Hepatocyte (in vitro differentiated cells): ENCODE measurements at regions not wholly inside any gene's neighbourhood (a gene's known extent, or its start where the extent isn't known, plus 50 kb on each side); places are given as distances from the start of the nearest gene placed in this dataset.

Source experiments
- DNase-seq: peaks from one replicate; pipeline ENCODE4 v3.0.0-alpha.2; 2016; ENCODE audit warnings: low spot score
- H2AFZ ChIP-seq: fragments of 200-600 bp; sonication (generic); 2 replicates; pipeline ENCODE4 v1.6.0; 2016; ENCODE audit warnings: antibody characterized with exemption, mild to moderate bottlenecking
- H3K27ac ChIP-seq: fragments of 200-600 bp; sonication (generic); 2 replicates; pipeline ENCODE4 v1.5.1; 2016; ENCODE audit warnings: mild to moderate bottlenecking
- H3K27me3 ChIP-seq: fragments of 200-600 bp; sonication (generic); 2 replicates; pipeline ENCODE4 v1.6.1; 2016
- H3K36me3 ChIP-seq: fragments of 200-600 bp; sonication (generic); replicated peaks from 2 replicates; pipeline ENCODE4 v1.5.1; 2016; ENCODE audit warnings: low read depth; ENCODE audit not compliant: insufficient read depth
- H3K4me1 ChIP-seq: fragments of 200-600 bp; sonication (generic); 2 replicates; pipeline ENCODE4 v1.5.1; 2016; ENCODE audit warnings: mild to moderate bottlenecking, moderate library complexity; ENCODE audit not compliant: insufficient read depth
- H3K4me2 ChIP-seq: fragments of 200-600 bp; sonication (generic); 2 replicates; pipeline ENCODE4 v1.6.0; 2016
- H3K4me3 ChIP-seq: fragments of 200-600 bp; sonication (generic); 2 replicates; pipeline ENCODE4 v1.5.1; 2016; ENCODE audit warnings: mild to moderate bottlenecking
- H3K79me2 ChIP-seq: fragments of 200-600 bp; sonication (generic); 2 replicates; pipeline ENCODE4 v1.6.0; 2017; ENCODE audit warnings: mild to moderate bottlenecking
- H3K9me2 ChIP-seq: fragments of 200-600 bp; sonication (generic); replicated peaks from 2 replicates; pipeline ENCODE4 v1.6.0; 2017; ENCODE audit warnings: mild to moderate bottlenecking; ENCODE audit not compliant: insufficient read depth
- H3K9me3 ChIP-seq: fragments of 200-600 bp; sonication (generic); 2 replicates; pipeline ENCODE4 v1.5.1; 2016; ENCODE audit warnings: low read depth, mild to moderate bottlenecking
- H4K20me1 ChIP-seq: fragments of 200-600 bp; sonication (generic); 2 replicates; pipeline ENCODE4 v1.6.0; 2016; ENCODE audit warnings: mild to moderate bottlenecking; ENCODE audit not compliant: insufficient read depth, poor library complexity, severe bottlenecking
- EZH2 ChIP-seq: fragments of 200-600 bp; sonication (generic); IDR thresholded peaks from 2 replicates; pipeline ENCODE4 v1.6.1; 2016; ENCODE audit warnings: antibody characterized with exemption, mild to moderate bottlenecking, borderline replicate concordance
- EZH2phosphoT487 ChIP-seq: fragments of 200-600 bp; sonication (generic); IDR thresholded peaks from one replicate; pipeline ENCODE4 v1.6.1; 2018; ENCODE audit warnings: antibody characterized with exemption, mild to moderate bottlenecking, low read depth, moderate library complexity; ENCODE audit not compliant: unreplicated experiment, severe bottlenecking
- WGBS: methylation state at CpG from one replicate; pipeline ENCODE4 v1.1.6; 2016; ENCODE audit warnings: low lambda C conversion rate; ENCODE audit errors: missing lambda C conversion rate; 5-methylcytosine and 5-hydroxymethylcytosine counted together
- TF ChIP-seq, protein P1 (sequence below): fragments of 200-600 bp; sonication (generic); IDR thresholded peaks from 2 replicates; pipeline ENCODE4 v1.5.1; 2016; ENCODE audit warnings: antibody characterized with exemption, mild to moderate bottlenecking; ENCODE audit not compliant: poor library complexity

DNA sequence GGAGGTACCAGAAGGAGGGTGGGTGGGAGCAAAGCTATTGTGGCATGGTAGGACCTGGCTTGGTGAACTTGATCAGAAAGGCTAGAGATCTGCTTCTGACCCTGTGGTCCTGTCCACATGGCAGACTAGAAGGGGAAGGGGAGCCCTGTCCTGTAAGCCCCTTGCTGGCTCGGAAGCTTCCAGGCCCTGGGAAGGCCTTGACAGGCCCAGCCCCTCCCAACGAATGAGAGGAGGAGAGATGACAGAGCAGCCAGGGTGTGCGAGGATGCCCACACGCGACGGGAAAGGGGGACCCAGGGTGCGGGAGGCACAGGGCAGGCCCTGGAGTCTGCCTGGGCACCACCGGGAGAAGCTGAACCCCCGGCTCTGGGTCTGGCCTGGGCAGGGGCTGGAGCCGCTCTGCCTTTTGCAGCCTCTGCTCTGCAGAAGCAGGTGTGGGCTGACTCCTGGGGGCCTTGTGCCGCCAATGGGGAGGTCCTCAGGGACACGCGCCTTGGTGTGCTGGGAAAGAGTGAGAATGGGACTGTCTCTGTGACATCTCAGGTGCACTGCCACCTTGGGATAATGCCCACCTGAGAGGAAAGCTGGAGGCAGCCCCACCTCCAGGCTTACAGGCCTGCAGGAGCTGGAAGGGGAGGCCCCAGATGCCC is 1447.5 kb downstream of the BRD1 start:
- Histone ChIP-seq H4K20me1 (no peaks in the 10 kb centered on the region), H3K27me3 (peaks cover 12% of the 10 kb centered on the region), H3K9me2 (no peaks in the 10 kb centered on the region), H3K4me1 (no peaks in the 10 kb centered on the region), H2AFZ (no peak overlapping the region), H3K36me3 (no peaks in the 10 kb centered on the region), H3K4me2 (no peak overlapping the region), H3K4me3 (no peak overlapping the region), H3K27ac (no peak overlapping the region), H3K79me2 (no peaks in the 10 kb centered on the region), H3K9me3 (no peaks in the 10 kb centered on the region)
- 94% methylated on average over 13 of the region's 13 CpGs for WGBS
- TF ChIP-seq EZH2 (no peak), EZH2phosphoT487 (no peak)
- TF ChIP-seq, protein P1, sequence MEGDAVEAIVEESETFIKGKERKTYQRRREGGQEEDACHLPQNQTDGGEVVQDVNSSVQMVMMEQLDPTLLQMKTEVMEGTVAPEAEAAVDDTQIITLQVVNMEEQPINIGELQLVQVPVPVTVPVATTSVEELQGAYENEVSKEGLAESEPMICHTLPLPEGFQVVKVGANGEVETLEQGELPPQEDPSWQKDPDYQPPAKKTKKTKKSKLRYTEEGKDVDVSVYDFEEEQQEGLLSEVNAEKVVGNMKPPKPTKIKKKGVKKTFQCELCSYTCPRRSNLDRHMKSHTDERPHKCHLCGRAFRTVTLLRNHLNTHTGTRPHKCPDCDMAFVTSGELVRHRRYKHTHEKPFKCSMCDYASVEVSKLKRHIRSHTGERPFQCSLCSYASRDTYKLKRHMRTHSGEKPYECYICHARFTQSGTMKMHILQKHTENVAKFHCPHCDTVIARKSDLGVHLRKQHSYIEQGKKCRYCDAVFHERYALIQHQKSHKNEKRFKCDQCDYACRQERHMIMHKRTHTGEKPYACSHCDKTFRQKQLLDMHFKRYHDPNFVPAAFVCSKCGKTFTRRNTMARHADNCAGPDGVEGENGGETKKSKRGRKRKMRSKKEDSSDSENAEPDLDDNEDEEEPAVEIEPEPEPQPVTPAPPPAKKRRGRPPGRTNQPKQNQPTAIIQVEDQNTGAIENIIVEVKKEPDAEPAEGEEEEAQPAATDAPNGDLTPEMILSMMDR = no peak
- DNase-seq = no peak

DNA sequence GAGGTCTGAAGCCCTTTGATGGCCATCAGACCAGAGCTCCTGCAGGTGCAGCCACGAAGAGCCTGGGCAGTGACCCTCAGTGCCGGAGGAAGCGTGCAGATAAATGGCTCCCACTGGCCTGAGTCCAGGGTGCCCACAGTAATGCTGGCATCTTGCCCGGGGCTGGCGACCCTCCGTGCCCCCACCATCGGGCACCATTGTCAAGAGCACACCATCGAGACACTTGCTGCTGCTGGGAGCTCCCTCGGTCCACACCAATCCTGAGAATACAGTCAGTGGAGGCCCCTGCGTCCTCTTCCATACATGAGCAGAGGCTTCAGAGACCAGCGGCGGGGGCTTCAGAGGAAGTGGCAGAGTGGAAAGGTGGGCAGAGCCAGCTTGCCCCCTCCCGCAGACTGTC is 1448.3 kb downstream of the BRD1 start:
- Histone ChIP-seq H3K9me3 (no peaks in the 10 kb centered on the region), H3K27ac (no peak overlapping the region), H3K27me3 (peaks cover 12% of the 10 kb centered on the region), H3K79me2 (no peaks in the 10 kb centered on the region), H3K36me3 (no peaks in the 10 kb centered on the region), H4K20me1 (no peaks in the 10 kb centered on the region), H3K4me2 (no peak overlapping the region), H3K4me3 (no peak overlapping the region), H3K4me1 (no peaks in the 10 kb centered on the region), H2AFZ (no peak overlapping the region), H3K9me2 (no peaks in the 10 kb centered on the region)
- DNase-seq = no peak
- WGBS = 92% methylated on average over 13 of the region's 13 CpGs
- TF ChIP-seq EZH2phosphoT487 (no peak), EZH2 (no peak)
- TF ChIP-seq, protein P1 = no peak

- Histone ChIP-seq H3K79me2 (no peaks in the 10 kb centered on the region), H3K4me3 (no peak overlapping the region), H3K9me3 (no peaks in the 10 kb centered on the region), H3K4me2 (no peak overlapping the region), H3K27me3 (peaks cover 12% of the 10 kb centered on the region), H3K36me3 (no peaks in the 10 kb centered on the region), H4K20me1 (no peaks in the 10 kb centered on the region), H3K4me1 (no peaks in the 10 kb centered on the region), H3K27ac (no peak overlapping the region), H2AFZ (no peak overlapping the region), H3K9me2 (no peaks in the 10 kb centered on the region)
- 93% methylated on average over 6 of the region's 6 CpGs for WGBS
- TF ChIP-seq, protein P1 = no peak
- TF ChIP-seq EZH2phosphoT487 = no peak
- no peak for DNase-seq
These were observed 1449.0 kb downstream of the BRD1 start for GRCh38 chr22:48378673-48379072.
